Upper lobe of right lung (tissue), 1 donor: ENCODE measurements at regions not wholly inside any gene's neighbourhood (a gene's known extent, or its start where the extent isn't known, plus 50 kb on each side); places are given as distances from the start of the nearest gene placed in this dataset.
"Not testable (repeated sequence)": the region's sequence is repeated elsewhere in the genome, so short reads cannot be mapped to it uniquely, and the experiment has no call there.

ENCODE experiments used
- ATAC-seq: fragments of 200-7000 bp; cut with Tn5 transposase; one replicate; pipeline ENCODE4 v1.9.1; 2020; ENCODE audit warnings: mild to moderate bottlenecking, moderate library complexity
- DNase-seq: peaks from one replicate; pipeline ENCODE4 v3.0.0-alpha.2; 2020
- H3K27ac ChIP-seq: fragments of 200-600 bp; one replicate; pipeline ENCODE4 v1.8.0; 2022
- H3K27me3 ChIP-seq: fragments of 200-600 bp; one replicate; pipeline ENCODE4 v1.8.0; 2022; ENCODE audit warnings: mild to moderate bottlenecking
- H3K36me3 ChIP-seq: fragments of 200-600 bp; one replicate; pipeline ENCODE4 v1.8.0; 2022
- H3K4me1 ChIP-seq: fragments of 200-600 bp; one replicate; pipeline ENCODE4 v1.8.0; 2022
- H3K4me3 ChIP-seq: fragments of 200-600 bp; one replicate; pipeline ENCODE4 v1.8.0; 2022; ENCODE audit warnings: mild to moderate bottlenecking
- H3K9me3 ChIP-seq: fragments of 200-600 bp; one replicate; pipeline ENCODE4 v1.8.0; 2022
- CTCF ChIP-seq: fragments of 200-600 bp; IDR thresholded peaks from one replicate; pipeline ENCODE4 v1.8.0; 2022; ENCODE audit warnings: antibody characterized with exemption
- intact Hi-C: fragments of 100-400 bp; cut with DNase I; formaldehyde crosslinking; loops from one replicate; pipeline ENCODE4 v1.11.0; 2022
- donor health status: DM: no; HTN: yes; CAD: no; lungs with severe emphysema.

GRCh38 chr3:176274161-176274560, 923.1 kb downstream of the TBL1XR1 start:
- DNase-seq = no peak
- H3K27ac ChIP-seq = no peak overlapping the region
- no peaks in the 10 kb centered on the region for H3K4me1 ChIP-seq
- no peaks in the 10 kb centered on the region for H3K36me3 ChIP-seq
- no peak overlapping the region for H3K4me3 ChIP-seq
- ATAC-seq = no peak
- intact Hi-C loops = no loop called here
- H3K27me3 ChIP-seq = no peaks in the 10 kb centered on the region
- H3K9me3 ChIP-seq = no peaks in the 10 kb centered on the region
- TF ChIP-seq CTCF = no peak

DNA sequence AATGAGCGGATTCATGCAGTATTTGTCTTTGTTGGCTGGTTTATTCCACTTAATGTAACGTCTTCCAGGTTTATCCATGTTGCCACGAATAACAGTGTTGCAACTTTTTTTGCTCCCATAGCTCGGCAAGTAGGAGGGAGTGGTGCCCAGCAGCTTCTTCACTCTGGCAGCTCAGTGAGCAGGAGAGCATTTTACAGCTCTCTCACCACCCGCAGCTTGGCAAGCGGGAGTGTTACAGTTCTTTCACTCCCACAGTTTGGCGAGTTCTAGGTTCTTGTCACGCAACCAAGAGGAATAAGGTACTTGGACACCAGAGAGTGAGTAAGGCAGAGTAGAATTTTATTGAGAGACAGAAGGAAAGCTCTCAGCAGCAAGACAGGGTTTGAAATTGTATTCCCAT, 935.2 kb downstream of the TBL1XR1 start:
- Histone ChIP-seq H3K9me3 (no peaks in the 10 kb centered on the region), H3K27me3 (no peaks in the 10 kb centered on the region), H3K4me1 (no peaks in the 10 kb centered on the region), H3K36me3 (no peaks in the 10 kb centered on the region), H3K27ac (no peak overlapping the region), H3K4me3 (no peak overlapping the region)
- intact Hi-C loops = no loop called here
- DNase-seq (no peak), ATAC-seq (no peak)
- TF ChIP-seq CTCF = no peak

- Histone ChIP-seq H3K27me3 (no peaks in the 10 kb centered on the region), H3K27ac (no peak overlapping the region)
- intact Hi-C loops = no loop called here
Observed at GRCh38 chr3:176247191-176247590, 950.1 kb downstream of the TBL1XR1 start.

GRCh38 chr3:176219970-176220369, 977.3 kb downstream of the TBL1XR1 start:
- no peaks in the 10 kb centered on the region for H3K4me1 ChIP-seq
- no peak overlapping the region for H3K4me3 ChIP-seq
- TF ChIP-seq CTCF = no peak
- no peaks in the 10 kb centered on the region for H3K36me3 ChIP-seq
- no peak overlapping the region for H3K27ac ChIP-seq
- intact Hi-C loops = no loop called here
- no peak for ATAC-seq
- H3K27me3 ChIP-seq = no peaks in the 10 kb centered on the region
- no peaks in the 10 kb centered on the region for H3K9me3 ChIP-seq
- DNase-seq = no peak

More at GRCh38 chr3:176247191-176247590, 950.1 kb downstream of the TBL1XR1 start:
- Histone ChIP-seq H3K9me3 (no peaks in the 10 kb centered on the region), H3K36me3 (no peaks in the 10 kb centered on the region), H3K4me1 (no peaks in the 10 kb centered on the region), H3K4me3 (no peak overlapping the region)
- DNase-seq (no peak), ATAC-seq (no peak)
- no peak for TF ChIP-seq CTCF

DNA sequence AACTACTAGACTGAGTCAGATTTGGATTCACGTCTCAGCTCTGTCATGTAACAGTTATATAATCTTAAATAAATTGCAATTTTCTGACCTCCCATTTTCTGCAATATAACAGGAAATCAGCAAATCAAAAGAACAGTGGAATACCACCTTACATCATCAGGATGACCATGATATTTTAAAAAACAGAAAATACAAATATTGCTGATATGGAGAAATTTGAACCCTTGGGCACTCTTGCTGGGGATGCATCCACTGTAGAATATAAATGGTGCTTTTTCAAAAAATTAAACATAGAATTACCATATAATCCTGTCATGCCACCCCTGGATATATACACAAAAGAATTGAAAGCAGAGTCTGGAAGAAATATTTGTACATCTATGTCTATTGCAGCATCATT, 982.5 kb downstream of the TBL1XR1 start:
- H3K4me1 ChIP-seq = no peaks in the 10 kb centered on the region
- H3K4me3 ChIP-seq = no peak overlapping the region
- no peaks in the 10 kb centered on the region for H3K36me3 ChIP-seq
- H3K27ac ChIP-seq = no peak overlapping the region
- no peaks in the 10 kb centered on the region for H3K9me3 ChIP-seq
- TF ChIP-seq CTCF = no peak
- H3K27me3 ChIP-seq = no peaks in the 10 kb centered on the region
- ATAC-seq (no peak), DNase-seq (no peak)
- intact Hi-C loops = no loop called here

DNA sequence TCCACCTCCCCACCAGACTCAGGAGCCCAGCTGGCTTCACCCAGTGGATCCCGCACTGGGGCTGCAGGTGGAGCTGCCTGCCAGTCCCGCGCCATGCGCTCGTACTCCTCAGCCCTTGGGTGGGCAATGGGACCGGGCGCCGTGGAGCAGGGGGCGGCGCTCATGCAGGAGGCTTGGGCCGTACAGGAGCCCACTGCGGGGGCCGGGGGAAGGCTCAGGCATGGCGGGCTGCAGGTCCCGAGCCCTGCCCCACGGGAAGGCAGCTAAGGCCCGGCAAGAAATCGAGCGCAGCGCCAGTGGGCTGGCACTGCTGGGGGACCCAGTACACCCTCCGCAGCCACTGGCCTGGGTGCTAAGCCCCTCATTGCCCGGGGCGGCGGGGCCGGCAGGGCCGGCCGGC, 984.0 kb downstream of the TBL1XR1 start:
- H3K4me1 ChIP-seq, H3K4me3 ChIP-seq, H3K9me3 ChIP-seq, H3K27me3 ChIP-seq, DNase-seq, H3K27ac ChIP-seq, intact Hi-C loops, ATAC-seq, H3K36me3 ChIP-seq: not testable (repeated sequence)
